Keratinocyte (primary cell): ENCODE measurements at regions not wholly inside any gene's neighbourhood (a gene's known extent, or its start where the extent isn't known, plus 50 kb on each side); places are given as distances from the start of the nearest gene placed in this dataset.

Source experiments
- DNase-seq: peaks from one replicate; pipeline ENCODE4 v3.0.0-alpha.2; 2011; ENCODE audit warnings: low read depth, missing footprints, low spot score
- FAIRE-seq: peaks from 2 replicates; lab custom pipeline; 2011; peaks lifted over from hg19 to GRCh38; lab: Jason Lieb, UNC
- H2AFZ ChIP-seq: 2 replicates; pipeline ENCODE4 v1.6.0; 2012; ENCODE audit warnings: low read length, control low read depth, inconsistent platforms; ENCODE audit not compliant: control insufficient read depth
- H3K27ac ChIP-seq: 2 replicates; pipeline ENCODE4 v1.5.1; 2011; ENCODE audit warnings: low read length; ENCODE audit not compliant: control insufficient read depth, insufficient read depth
- H3K27me3 ChIP-seq: 3 replicates; pipeline ENCODE4 v1.6.0; 2011; ENCODE audit warnings: low read length; ENCODE audit not compliant: control insufficient read depth, insufficient read depth; ENCODE audit errors: extremely low read depth
- H3K36me3 ChIP-seq, 2 experiments: 2 replicates in 1 of 2; 3 replicates in 1 of 2; pipeline ENCODE4 v1.5.1; 2011; ENCODE audit warnings: low read length in 2 of 2, mild to moderate bottlenecking in 1 of 2; ENCODE audit not compliant: control insufficient read depth in 2 of 2, insufficient read depth in 2 of 2; ENCODE audit errors: extremely low read depth in 1 of 2
- H3K4me1 ChIP-seq: 3 replicates; pipeline ENCODE4 v1.5.1; 2011; ENCODE audit warnings: low read length; ENCODE audit not compliant: control insufficient read depth, insufficient read depth; ENCODE audit errors: extremely low read depth
- H3K4me2 ChIP-seq: 3 replicates; pipeline ENCODE4 v1.6.0; 2011; ENCODE audit warnings: low read depth, low read length; ENCODE audit not compliant: control insufficient read depth, insufficient read depth; ENCODE audit errors: extremely low read depth
- H3K4me3 ChIP-seq, 3 experiments: fragments of 200-600 bp in 1 of 3; sonication (generic) in 1 of 3; 2 replicates in 2 of 3; 3 replicates in 1 of 3; pipeline ENCODE4 v1.5.1; 2011 to 2016; ENCODE audit warnings: low read length in 3 of 3, mild to moderate bottlenecking in 3 of 3, control low read depth in 2 of 3, inconsistent platforms in 1 of 3, low read depth in 1 of 3, mixed read lengths in 1 of 3, mixed run types in 1 of 3, moderate library complexity in 1 of 3; ENCODE audit not compliant: control insufficient read depth in 2 of 3, insufficient read depth in 2 of 3; ENCODE audit errors: extremely low read depth in 1 of 3
- H3K79me2 ChIP-seq: 2 replicates; pipeline ENCODE4 v1.6.0; 2012; ENCODE audit warnings: low read length; ENCODE audit not compliant: control insufficient read depth, insufficient read depth
- H3K9ac ChIP-seq: 3 replicates; pipeline ENCODE4 v1.6.0; 2011; ENCODE audit warnings: low read length; ENCODE audit not compliant: control insufficient read depth, insufficient read depth; ENCODE audit errors: extremely low read depth
- H3K9me1 ChIP-seq: 3 replicates; pipeline ENCODE4 v1.6.0; 2011; ENCODE audit warnings: low read length; ENCODE audit not compliant: control insufficient read depth, insufficient read depth; ENCODE audit errors: extremely low read depth
- H3K9me3 ChIP-seq: 2 replicates; pipeline ENCODE4 v1.5.1; 2012; ENCODE audit warnings: low read depth, low read length; ENCODE audit not compliant: control insufficient read depth
- H4K20me1 ChIP-seq: 3 replicates; pipeline ENCODE4 v1.6.0; 2011; ENCODE audit warnings: low read length; ENCODE audit not compliant: control insufficient read depth, insufficient read depth; ENCODE audit errors: extremely low read depth
- CTCF ChIP-seq, 3 experiments: IDR thresholded peaks in 1 of 3; conservative IDR thresholded peaks in 1 of 3; optimal IDR thresholded peaks in 1 of 3; 2 replicates in 2 of 3; 3 replicates in 1 of 3; pipeline versions ENCODE3 to v1.5.1; 2011; ENCODE audit warnings: low read length in 3 of 3, mild to moderate bottlenecking in 3 of 3, moderate library complexity in 2 of 3, control low read depth in 1 of 3, inconsistent platforms in 1 of 3; ENCODE audit not compliant: insufficient read depth in 2 of 3; ENCODE audit errors: extremely low read depth in 1 of 3
- EZH2 ChIP-seq: IDR thresholded peaks from one replicate; pipeline ENCODE4 v1.6.1; 2012; ENCODE audit warnings: inconsistent platforms, mild to moderate bottlenecking, low read length, moderate library complexity
- dilution Hi-C: fragments of 300-500 bp; cut with MboI; formaldehyde crosslinking; loops from one replicate; pipeline ENCODE4 v1.7.0; 2020; ENCODE audit warnings: low sequenced_read_pairs; ENCODE audit not compliant: extremely low pct_ligation_motif_present

GRCh38 chr4:24196785-24197184 lies 306.9 kb upstream of the PPARGC1A start:
- no peaks in the 10 kb centered on the region for H3K9me1 ChIP-seq
- H2AFZ ChIP-seq, result no peak overlapping the region
- H3K27ac ChIP-seq, result no peak overlapping the region
- no peak for TF ChIP-seq CTCF (optimal IDR thresholded peaks at IDR 0.05 in 1 of 3, IDR thresholded peaks at IDR 0.05 in 1 of 3, conservative IDR thresholded peaks at IDR 0.05 in 1 of 3; ENCODE audit: extremely low read depth in 1 of 3, insufficient read depth in 2 of 3, low read length in 3 of 3)
- TF ChIP-seq EZH2, result no peak
- dilution Hi-C loops, result no loop called here
- FAIRE-seq, result no peak
- no peaks in the 10 kb centered on the region for H3K4me1 ChIP-seq
- H3K4me2 ChIP-seq, result no peak overlapping the region
- H3K4me3 ChIP-seq, result no peak overlapping the region
- no peaks in the 10 kb centered on the region for H3K27me3 ChIP-seq
- DNase-seq, result no peak
- H3K9ac ChIP-seq, result no peak overlapping the region
- H3K79me2 ChIP-seq, result no peaks in the 10 kb centered on the region
- H3K9me3 ChIP-seq, result no peaks in the 10 kb centered on the region
- no peaks in the 10 kb centered on the region for H3K36me3 ChIP-seq
- H4K20me1 ChIP-seq, result no peaks in the 10 kb centered on the region

GRCh38 chr4:24195991-24196736 lies 306.3 kb upstream of the PPARGC1A start:
- Histone ChIP-seq H2AFZ (no peak overlapping the region), H4K20me1 (no peaks in the 10 kb centered on the region), H3K36me3 (no peaks in the 10 kb centered on the region), H3K4me3 (no peak overlapping the region), H3K4me1 (no peaks in the 10 kb centered on the region), H3K4me2 (no peak overlapping the region), H3K9me1 (no peaks in the 10 kb centered on the region), H3K9me3 (no peaks in the 10 kb centered on the region), H3K27ac (no peak overlapping the region), H3K79me2 (no peaks in the 10 kb centered on the region), H3K27me3 (no peaks in the 10 kb centered on the region), H3K9ac (no peak overlapping the region)
- dilution Hi-C loops, result no loop called here
- FAIRE-seq, result no peak
- DNase-seq, result no peak
- TF ChIP-seq EZH2 (no peak), CTCF (optimal IDR thresholded peaks at IDR 0.05 in 1 of 3, IDR thresholded peaks at IDR 0.05 in 1 of 3, conservative IDR thresholded peaks at IDR 0.05 in 1 of 3; ENCODE audit: extremely low read depth in 1 of 3, insufficient read depth in 2 of 3, low read length in 3 of 3) (peak in 1 of 3 experiments; percentile 14)
